Adrenal gland (tissue), 9 donors: ENCODE measurements at regions not wholly inside any gene's neighbourhood (a gene's known extent, or its start where the extent isn't known, plus 50 kb on each side); places are given as distances from the start of the nearest gene placed in this dataset.

Experiments used
- DNase-seq, 7 donors: peaks; one replicate each; pipeline ENCODE4 v3.0.0-alpha.2; 2019 to 2020
- H3K27ac ChIP-seq, 5 donors: fragments of 200-600 bp; sonication (generic) in 4 of 5; 1 replicate in 3 of 5; 2 replicates in 2 of 5; pipeline versions ENCODE4 v1.5.1 to v1.8.0; 2016 to 2020; ENCODE audit warnings: mild to moderate bottlenecking in 1 of 5
- H3K27me3 ChIP-seq: fragments of 200-600 bp; 2 replicates; pipeline ENCODE4 v1.8.0; 2021
- H3K36me3 ChIP-seq, 2 donors: fragments of 200-600 bp; replicated peaks in 1 of 2; 1 replicate in 1 of 2; 2 replicates in 1 of 2; pipeline versions ENCODE4 v1.5.1 to v1.8.0; 2018 to 2022
- H3K4me1 ChIP-seq, 2 donors: fragments of 200-600 bp; replicated peaks in 1 of 2; 1 replicate in 1 of 2; 2 replicates in 1 of 2; pipeline versions ENCODE4 v1.5.1 to v1.8.0; 2018 to 2021
- H3K4me3 ChIP-seq, 4 donors: fragments of 200-600 bp; sonication (generic) in 3 of 4; one replicate each; pipeline ENCODE4 v1.5.1; 2016 to 2018
- H3K9me3 ChIP-seq, 3 donors: fragments of 200-600 bp; sonication (generic) in 1 of 3; replicated peaks in 1 of 3; 1 replicate in 2 of 3; 2 replicates in 1 of 3; pipeline versions ENCODE4 v1.5.1 to v1.8.0; 2016 to 2021
- CTCF ChIP-seq, 6 experiments: fragments of 450-650 bp in 4 of 6; fragments of 200-600 bp in 2 of 6; sonication (generic) in 1 of 6; IDR thresholded peaks; 1 replicate in 5 of 6; 2 replicates in 1 of 6; pipeline versions ENCODE4 v1.5.1 to v1.8.0; 2016 to 2021; ENCODE audit warnings: antibody characterized with exemption in 6 of 6, mild to moderate bottlenecking in 2 of 6, moderate library complexity in 1 of 6
- POLR2A ChIP-seq, 2 donors: fragments of 450-650 bp; IDR thresholded peaks; one replicate each; pipeline ENCODE4 v1.6.1; 2017; ENCODE audit warnings: antibody characterized with exemption in 2 of 2, mild to moderate bottlenecking in 2 of 2, moderate library complexity in 1 of 2
- WGBS, 4 donors: extraction: QIAGEN DNeasy Blood & Tissue Kit in 2 of 4; methylation state at CpG; one replicate each; pipeline versions ENCODE4 v1.1.5 to v1.1.7; 2013 to 2017; 5-methylcytosine and 5-hydroxymethylcytosine counted together
- intact Hi-C, 2 donors: fragments of 100-400 bp; cut with DNase I; formaldehyde crosslinking; loops; one replicate each; pipeline versions ENCODE4 v1.14.1 to v1.15.0; 2022 to 2023
- donor health status: healthy with polysubstance abuse.
- donor health status: Bipolar disorder and iron deficiency.
- donor health status: DM: yes; HTN: yes; CAD: no.
- donor health status: DM: no; HTN: no; CAD: no.
- donor health status: DM: no; HTN: no; CAD: no.

- no peaks in the 10 kb centered on the region for H3K9me3 ChIP-seq
- H3K27me3 ChIP-seq: no peaks in the 10 kb centered on the region
- H3K4me3 ChIP-seq: no peak overlapping the region
- H3K4me1 ChIP-seq: peaks cover 5 to 28% of the 10 kb centered on the region in 2 donors
- H3K36me3 ChIP-seq: no peaks in the 10 kb centered on the region
- no peak for TF ChIP-seq POLR2A (IDR thresholded peaks at IDR 0.05)
- no peak for TF ChIP-seq CTCF (IDR thresholded peaks at IDR 0.05)
- WGBS, 4 donors: 32 to 49% (median 39%) methylated on average over 7 of the region's 7 CpGs
- DNase-seq: peak; percentile 16 to 65 (median 58)
- intact Hi-C loops: no loop called here
- peak overlapping the region in 4 of 5 donors; percentile 12 to 79 (median 54) for H3K27ac ChIP-seq
Measured at GRCh38 chr1:55718758-55719671, 503.9 kb upstream of the USP24 start.

- intact Hi-C loops: no loop called here
- TF ChIP-seq POLR2A (IDR thresholded peaks at IDR 0.05) (no peak), CTCF (IDR thresholded peaks at IDR 0.05) (no peak)
- Histone ChIP-seq H3K27me3 (no peaks in the 10 kb centered on the region), H3K9me3 (no peaks in the 10 kb centered on the region), H3K27ac (no peak overlapping the region), H3K4me3 (no peak overlapping the region), H3K36me3 (no peaks in the 10 kb centered on the region), H3K4me1 (peaks cover 5 to 28% of the 10 kb centered on the region in 2 donors)
- no peak for DNase-seq
- WGBS, 4 donors: 93 to 99% (median 93%) methylated on average over 3 of the region's 3 CpGs
Measured at GRCh38 chr1:55717111-55717510, 501.9 kb upstream of the USP24 start.

GRCh38 chr1:55716610-55717009 is 501.4 kb upstream of the USP24 start:
- Histone ChIP-seq H3K9me3 (no peaks in the 10 kb centered on the region), H3K27me3 (no peaks in the 10 kb centered on the region), H3K4me1 (peaks cover 5 to 28% of the 10 kb centered on the region in 2 donors), H3K36me3 (no peaks in the 10 kb centered on the region), H3K4me3 (no peak overlapping the region), H3K27ac (peak overlapping the region in 1 of 5 donors; percentile 10)
- intact Hi-C loops: no loop called here
- no peak for TF ChIP-seq POLR2A (IDR thresholded peaks at IDR 0.05)
- TF ChIP-seq CTCF (IDR thresholded peaks at IDR 0.05): no peak
- 83 to 92% (median 84%) methylated on average over 1 of the region's 1 CpG for WGBS, 4 donors
- no peak for DNase-seq

- no peak for DNase-seq
- TF ChIP-seq CTCF (IDR thresholded peaks at IDR 0.05) (no peak), POLR2A (IDR thresholded peaks at IDR 0.05) (no peak)
- 62 to 77% (median 72%) methylated on average over 2 of the region's 2 CpGs for WGBS, 4 donors
- Histone ChIP-seq H3K9me3 (no peaks in the 10 kb centered on the region), H3K27me3 (no peaks in the 10 kb centered on the region), H3K36me3 (no peaks in the 10 kb centered on the region), H3K4me3 (no peak overlapping the region), H3K27ac (no peak overlapping the region), H3K4me1 (peaks cover 5 to 28% of the 10 kb centered on the region in 2 donors)
- intact Hi-C loops: no loop called here
Measured at GRCh38 chr1:55716151-55716550, 501.0 kb upstream of the USP24 start.
